HG02610 (cell line): ENCODE measurements at regions not wholly inside any gene's neighbourhood (a gene's known extent, or its start where the extent isn't known, plus 50 kb on each side); places are given as distances from the start of the nearest gene placed in this dataset.

Experiments
- ATAC-seq: cut with Tn5 transposase; IDR thresholded peaks from one replicate; pipeline ENCODE4 v1.9.1; 2021; ENCODE audit warnings: mild to moderate bottlenecking, moderate library complexity; ENCODE audit not compliant: unreplicated experiment

DNA sequence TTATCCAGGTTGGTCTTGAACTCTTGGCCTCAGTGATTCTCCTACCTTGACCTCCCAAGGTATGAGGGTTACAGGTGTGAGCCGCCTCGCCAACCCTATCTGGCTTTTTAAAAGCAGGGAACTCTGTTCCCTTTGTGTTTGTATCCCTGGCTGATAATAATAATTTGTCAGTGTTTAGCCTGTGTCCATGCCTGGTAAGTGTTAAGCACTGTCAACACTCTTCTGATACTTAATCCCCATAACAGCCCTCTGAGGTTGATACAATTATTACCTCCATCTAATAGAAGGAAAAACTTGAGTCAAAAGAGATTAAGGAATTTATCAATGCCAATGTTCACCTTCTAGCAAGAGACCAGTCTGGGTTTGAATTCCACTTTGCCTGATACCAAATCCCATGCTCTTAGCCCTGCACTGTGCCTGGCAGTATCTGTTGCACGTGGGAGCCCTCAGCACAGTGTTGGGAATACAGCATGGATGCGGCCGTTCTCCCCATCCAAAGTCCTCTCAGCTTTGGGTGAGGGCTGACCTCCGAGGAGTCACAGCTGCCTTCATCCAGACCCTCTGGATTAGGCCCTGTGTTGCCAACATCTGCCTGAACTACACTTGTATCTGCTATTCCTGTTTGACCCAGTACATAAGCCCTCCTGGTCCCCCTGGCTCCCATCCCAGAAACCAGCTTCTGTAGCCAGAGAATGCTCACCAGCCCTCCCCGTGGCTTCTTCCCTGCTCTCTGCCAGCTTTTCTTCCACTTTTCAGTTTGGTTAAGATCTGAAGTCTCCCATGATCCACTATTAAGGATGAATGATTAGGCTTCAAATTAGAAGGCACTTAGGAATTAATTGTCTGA lies 335.6 kb upstream of the ASIC2 start:
- ATAC-seq = no peak

DNA sequence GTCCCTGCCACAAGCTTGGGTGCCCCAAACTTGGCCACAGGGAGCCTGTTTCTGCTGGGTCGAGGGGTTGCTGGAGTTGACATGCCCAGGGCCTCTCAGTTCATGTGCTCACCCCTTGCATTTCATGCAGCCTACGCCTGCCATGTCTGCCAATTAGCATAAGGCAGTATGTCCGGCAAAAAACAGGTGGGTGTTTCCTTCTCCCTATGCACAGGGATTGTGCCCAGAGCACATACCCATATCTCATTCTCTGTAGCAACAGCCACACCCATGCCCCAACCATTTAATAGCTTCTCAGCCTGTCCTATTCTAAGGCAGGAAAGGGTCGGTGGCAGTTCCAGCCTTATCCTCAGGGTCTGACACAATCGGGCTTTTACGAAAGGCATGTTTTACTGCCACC lies 340.4 kb upstream of the ASIC2 start:
- ATAC-seq = no peak

DNA sequence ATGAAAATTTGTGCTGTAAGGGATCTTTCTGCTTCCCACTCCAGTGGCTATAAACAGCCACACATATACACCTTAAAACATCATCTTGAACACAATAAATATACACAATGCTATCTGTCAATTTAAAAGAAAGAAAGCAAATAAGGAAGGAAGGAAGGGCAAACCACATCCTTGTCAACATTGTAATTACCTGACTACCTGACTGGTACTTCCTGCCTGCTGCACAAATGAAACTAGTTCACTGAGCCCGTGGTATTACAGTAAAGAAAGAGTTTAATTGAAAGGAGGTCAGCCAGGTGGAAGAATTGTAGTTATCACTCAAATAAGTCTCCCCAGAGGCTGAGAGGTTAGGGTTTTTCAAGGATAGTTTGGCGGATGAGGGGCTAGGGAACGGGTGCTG lies 344.4 kb upstream of the ASIC2 start:
- no peak for ATAC-seq

DNA sequence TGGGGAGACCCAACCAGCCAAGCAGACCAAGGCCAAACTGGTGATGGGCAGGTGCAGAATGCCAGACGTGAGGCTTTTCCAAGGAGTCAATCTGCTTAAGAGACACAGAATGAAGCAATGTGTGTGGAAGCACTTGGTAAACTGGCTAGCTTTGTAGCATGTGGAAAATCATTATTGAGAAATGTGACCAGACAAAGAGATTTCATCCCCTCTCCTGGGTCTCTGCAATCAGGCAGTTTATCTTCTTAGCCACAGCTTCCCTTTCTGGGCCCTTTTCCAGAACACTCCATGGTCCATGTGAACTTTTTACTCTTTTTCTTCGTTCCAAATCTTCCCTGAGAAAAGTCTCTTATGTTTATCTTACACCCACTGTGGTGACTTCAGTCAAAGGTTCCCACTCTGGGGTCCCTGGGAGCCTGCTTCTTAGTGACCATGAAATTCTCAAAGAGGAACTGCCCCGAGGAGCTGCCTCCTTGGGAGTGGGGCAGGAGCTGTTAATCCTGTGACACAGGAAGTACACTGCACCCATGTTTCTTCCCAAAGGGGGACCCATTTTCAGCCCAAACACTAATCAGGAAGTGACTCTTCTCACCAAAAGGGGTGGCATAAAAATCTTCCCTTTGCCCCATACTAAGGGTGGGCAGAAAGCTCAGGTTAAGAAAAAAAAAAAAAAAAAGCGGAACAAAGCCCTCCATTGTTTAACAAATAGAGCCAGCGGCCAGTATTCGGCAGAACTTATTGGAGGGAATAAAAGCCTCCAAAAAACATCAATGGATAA lies 346.2 kb upstream of the ASIC2 start:
- no peak for ATAC-seq

DNA sequence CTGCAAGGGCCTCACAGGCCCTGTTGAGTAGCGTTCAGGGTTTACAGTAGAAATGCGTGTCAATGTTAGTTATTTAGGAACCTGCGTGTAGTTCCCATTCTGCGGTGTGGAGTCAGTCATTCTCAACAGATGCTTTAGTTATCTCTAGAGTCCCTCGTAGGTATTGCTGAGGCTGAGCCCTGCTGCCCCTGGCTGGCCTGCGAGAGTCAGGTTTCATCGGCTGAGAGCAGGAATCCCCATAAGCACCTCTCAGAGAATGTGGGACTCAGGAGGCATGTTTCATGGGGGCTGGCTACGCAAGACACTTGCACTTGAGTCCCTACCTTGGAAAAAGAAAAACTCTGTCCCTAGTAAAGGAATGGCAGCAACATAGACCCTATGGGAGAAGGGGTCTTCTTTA lies 347.5 kb upstream of the ASIC2 start:
- ATAC-seq = no peak

DNA sequence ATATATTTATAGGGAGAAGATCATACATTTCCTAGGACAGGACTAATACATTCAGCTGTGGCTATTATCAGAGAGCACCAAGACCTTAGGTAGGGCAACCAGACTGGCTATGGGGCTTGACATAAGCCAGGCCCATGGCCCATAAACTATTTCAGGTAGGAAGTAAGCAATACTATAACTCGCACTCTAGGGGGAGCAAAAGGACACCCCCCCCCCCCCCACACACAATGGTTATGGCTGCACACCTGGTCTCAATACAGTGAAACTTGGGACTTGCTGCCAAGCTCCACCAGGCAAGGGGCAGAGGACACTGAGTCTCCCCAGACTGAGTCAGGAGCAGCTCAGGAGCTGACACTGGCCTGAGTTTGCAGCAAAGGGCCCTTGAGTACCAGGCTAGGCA lies 348.9 kb upstream of the ASIC2 start:
- ATAC-seq = no peak

DNA sequence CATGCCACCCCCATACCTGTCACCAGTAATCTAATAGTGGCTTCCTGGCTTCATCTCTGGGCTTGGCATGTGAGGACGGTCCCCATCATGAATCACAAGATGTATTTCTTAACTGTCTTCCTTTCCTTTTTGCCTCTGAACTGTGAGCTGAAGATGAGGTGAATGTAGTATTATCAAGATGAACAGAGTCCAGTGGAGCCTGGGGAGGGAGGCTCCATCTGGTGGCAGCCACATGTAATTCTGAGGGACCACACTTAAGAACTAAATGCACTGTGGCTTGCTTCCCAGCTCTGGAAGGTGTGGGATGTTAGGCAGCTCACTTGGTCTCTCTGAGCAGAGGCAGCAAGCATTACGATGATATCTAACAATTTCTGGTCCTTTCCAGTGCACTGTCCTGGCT lies 354.9 kb upstream of the ASIC2 start:
- ATAC-seq = no peak

DNA sequence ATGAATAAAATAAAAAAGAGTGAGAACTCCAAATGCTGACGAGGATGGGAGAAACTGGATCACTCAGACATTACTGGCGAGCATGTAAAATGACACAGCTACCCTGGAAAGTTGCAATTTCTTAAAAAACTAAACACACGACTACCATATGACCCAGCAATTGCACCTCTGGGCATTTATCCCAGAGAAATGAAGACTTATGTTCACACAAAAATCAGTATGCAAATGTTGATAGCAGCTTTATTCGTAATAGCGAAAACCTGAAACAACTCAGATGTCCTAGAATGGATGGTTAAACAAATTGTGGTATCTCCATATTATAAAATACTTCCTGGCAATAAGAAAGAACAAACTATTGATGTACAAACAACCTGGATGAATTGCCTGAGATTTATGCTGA lies 357.2 kb upstream of the ASIC2 start:
- no peak for ATAC-seq

DNA sequence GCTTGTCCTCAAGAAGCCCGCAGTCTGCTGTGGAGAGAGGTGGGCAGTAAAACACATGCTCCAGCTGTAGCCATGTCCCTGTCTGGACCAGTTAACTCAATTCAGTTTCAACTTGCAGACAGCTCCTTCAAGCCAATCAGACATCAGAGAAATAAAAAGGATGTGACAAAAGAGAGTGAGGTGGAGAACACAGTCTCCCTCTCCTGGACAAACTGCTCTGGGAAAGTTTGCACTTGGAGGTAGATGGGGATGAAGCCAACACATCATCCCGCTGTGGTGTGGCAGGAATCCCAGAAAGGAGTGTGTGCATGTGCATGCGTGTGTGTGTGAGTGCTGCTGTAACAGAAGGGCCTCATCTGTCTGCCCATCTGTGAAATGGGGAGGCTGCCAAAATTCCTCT lies 358.6 kb upstream of the ASIC2 start:
- ATAC-seq = no peak

DNA sequence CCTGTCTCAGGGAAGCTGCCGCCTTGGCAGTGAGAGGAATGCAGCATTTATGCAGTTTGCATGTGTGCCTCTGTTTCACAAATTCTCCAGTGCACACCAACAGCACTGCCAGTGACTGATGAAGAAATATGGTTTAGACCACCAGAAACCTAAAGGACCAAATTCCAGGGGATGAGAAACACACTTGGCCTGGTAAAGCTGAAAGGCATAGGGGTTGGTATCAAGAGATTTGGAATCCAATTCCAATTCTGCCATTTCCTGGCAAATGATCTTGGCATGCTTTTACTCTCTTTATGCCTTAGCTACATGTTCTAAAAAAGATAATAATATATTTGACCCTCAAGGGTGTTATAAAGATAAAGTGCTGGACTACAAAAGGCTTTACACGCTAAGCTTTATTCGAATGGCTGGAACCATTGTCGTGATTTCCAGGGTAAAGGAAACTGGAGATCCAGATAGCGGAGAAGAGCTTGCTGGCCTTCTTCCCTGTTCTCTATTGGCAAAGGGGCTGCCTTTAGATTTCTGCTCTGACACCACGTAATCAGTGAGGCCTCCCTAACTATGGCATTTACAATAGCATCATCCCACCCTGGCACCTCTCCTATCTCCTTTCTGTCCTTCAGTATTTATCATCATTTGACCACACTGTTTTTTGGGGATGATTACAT lies 359.8 kb upstream of the ASIC2 start:
- ATAC-seq = no peak

DNA sequence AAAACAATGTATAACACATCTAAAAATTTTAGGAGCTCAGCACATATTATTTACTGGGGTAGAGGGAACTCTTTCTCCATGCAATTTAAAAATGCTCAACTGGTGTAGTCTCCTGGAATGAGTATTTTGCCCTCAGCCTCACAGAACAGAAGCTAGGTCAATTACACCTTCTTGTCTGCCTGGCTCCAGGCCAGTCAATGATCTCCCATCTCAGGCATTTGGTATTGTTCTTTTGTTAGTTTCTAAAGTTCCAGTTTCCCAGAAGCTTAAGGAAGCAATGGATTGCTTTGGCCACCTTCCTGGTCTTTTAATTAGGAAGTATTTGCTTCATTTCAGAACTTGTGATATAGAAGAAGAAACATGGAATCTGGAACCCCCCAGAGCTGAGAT lies 360.3 kb upstream of the ASIC2 start:
- ATAC-seq = no peak

DNA sequence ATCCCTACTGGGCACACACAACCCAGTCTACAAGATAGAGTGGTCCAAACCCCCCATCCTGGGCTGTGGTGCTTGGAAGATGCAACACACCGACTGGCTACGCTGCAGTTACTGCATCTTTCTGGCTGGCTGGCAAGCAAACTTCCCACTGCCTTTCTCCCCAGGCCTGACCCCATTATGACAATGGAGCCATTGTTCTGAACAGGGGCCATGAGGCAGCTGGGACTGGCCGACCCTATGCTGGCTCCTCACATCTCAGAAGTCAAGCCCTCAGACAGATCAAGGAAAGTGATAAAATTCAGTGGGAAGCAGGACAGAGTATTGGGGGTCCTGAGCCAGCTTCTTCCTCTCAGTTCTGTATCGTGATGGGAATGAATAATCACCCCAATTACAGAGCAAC lies 364.1 kb upstream of the ASIC2 start:
- no peak for ATAC-seq

DNA sequence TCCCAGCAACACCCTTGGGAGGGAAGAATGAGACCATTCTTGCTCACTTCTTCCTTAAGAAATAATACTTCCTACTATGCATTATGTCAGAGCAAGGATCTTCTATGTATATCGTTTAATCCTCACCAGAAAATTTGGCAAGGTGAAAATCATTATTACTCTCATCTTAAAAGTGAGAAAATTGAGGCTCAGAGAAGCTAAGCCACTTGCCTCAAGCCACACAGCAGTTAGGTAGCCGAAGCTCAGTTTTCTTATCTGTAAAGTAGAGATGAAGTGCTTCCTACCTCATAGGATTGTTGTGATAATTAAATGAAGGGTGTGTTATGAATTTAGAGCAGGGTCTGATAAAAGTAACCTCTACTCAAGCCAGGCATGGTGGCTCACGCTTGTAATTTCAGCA lies 368.9 kb upstream of the ASIC2 start:
- no peak for ATAC-seq

DNA sequence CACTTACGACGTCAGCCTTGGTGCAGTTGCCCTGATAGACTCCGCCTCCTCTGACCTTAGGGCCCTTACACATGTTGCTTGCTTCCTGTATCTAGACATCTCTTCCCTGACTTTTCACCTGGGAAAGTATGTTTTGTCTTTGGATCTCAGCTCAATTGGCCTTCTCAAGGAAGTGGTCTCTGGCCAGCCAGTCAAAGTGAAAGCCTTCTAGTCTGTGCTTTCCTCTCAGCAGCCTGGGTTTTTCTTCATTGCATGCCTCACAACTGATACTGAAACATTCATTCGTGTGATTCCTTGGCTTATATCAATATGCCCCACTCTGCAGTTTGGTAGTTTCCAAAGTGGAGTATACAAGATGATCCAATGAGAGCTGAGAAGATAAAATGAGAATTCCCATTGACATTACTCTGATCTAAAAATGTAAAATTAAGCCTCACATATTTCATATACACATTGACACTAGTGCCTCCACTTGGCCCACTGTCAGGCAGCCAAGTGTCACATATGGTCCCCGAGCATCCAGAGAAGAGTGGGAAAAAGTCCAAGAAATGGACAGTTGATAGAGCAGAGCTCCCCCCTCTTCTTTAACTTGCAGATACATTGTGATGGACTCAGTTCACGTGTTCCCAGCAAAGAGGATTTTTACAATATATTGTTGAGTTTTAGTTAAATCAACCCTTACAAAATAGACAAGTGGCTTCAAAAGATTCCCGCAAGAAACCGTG lies 371.2 kb upstream of the ASIC2 start:
- no peak for ATAC-seq

DNA sequence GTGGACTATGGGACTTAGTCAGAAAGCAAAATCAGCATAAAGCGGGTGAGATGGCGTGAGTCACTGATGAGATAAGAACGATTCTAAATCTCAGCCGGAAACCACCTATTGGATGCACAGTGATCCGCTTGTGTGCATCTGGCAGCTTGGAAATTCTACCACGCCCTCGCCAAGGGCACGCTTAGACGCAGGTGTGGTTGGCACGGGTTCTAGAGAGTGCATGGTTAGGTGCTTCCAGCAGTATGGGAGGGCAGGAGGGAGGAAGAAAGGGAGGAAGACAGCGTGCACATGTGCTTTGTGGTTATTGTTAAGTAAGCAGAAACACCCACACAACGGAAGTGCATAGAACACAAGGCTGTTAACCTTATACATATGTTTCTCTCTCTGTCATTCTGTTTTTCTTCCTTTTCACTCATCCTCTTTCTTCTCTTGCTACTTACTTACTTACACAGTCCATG lies 374.0 kb upstream of the ASIC2 start:
- ATAC-seq = no peak

DNA sequence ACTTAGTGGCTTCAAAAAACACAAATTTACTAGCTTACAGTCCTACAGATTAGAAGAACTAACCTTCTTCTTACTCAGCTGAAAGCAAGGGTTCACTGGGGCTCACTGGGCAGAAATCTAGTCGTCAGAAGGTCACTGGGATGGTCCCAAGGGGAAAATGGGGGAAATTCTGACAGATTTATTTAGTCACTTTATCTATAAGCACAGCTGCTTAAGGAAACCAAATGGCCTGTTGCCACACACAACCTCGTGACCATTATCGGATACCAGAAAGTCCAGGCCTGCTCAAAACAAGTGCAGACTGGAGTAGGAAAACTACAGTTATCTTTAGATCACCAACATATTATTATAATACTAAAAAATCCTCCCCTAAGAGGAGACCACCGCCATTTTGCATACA lies 374.6 kb upstream of the ASIC2 start:
- no peak for ATAC-seq

DNA sequence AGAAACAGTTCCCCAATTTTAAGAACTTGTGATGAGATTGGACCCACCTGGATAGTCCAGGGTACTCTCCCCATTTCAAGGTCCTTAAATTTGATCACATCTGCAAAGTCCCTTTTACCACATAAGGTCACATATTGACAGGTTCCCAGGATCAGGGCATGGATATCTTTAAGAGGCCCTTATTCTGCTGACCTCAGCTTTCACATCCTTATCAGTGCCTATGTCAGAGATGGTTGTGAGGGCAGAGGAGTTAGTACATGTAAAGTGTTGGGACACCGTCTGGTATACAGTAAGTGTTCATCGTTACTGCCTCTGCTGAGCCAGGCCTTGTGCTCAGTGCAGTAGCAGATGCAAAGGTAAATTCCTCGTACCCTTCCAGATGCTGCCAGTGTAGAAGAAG lies 375.4 kb upstream of the ASIC2 start:
- ATAC-seq = no peak

DNA sequence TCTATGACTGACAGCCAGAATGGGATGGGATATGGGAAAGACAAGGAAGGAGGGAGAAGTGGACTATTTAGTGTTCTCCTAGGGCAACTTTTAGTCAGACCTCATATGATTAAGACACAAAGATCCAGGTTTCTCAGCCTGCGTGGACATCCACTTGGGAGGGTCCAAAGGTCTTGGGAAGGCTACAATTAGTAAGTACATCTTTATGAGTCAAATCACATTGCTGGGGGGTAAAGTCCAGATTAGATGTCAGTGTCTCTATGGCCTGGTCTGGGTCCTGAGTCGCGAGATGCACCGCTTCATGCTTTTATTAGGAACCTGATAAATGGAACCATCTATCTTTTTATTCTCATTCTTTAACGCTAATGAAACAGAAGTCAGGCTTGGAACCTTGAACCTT lies 378.4 kb upstream of the ASIC2 start:
- no peak for ATAC-seq

DNA sequence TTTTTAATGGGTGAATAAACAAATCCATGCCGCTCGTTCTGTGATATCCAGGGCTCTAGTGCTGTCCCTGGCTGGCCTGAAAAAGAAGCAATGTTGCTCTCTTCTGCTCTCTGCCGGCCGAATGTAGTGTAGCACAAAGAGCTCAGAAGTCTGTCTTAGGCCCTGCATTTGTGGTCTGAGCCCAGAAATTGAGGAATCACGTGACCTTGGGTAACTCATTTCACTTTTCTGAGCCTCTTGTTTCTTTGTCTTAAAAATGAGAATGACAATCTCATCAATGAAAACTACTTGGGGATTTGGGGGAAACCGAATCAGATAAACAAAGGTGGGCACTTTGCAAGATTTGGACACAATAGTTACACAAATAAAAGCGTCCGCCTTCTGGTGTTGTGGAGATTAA lies 381.6 kb upstream of the ASIC2 start:
- ATAC-seq = no peak

DNA sequence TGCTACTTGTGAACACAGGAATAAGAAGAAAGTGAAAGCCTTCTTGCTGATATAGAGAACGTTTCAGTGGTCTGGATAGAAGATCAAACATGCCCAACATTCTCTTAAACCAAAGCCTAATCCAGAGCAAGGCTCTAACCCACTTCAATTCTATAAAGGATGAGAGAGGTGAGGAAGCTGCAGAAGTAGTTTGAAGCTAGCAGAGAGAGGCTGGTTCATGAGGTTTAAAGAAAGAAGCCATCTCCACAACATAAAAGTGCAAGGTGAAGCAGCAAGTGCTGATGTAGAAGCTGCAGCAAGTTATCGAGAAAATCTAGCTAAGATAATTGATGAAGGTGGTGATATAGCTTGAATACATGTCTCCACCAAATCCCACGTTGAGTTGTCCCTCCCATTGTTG lies 383.3 kb upstream of the ASIC2 start:
- no peak for ATAC-seq

DNA sequence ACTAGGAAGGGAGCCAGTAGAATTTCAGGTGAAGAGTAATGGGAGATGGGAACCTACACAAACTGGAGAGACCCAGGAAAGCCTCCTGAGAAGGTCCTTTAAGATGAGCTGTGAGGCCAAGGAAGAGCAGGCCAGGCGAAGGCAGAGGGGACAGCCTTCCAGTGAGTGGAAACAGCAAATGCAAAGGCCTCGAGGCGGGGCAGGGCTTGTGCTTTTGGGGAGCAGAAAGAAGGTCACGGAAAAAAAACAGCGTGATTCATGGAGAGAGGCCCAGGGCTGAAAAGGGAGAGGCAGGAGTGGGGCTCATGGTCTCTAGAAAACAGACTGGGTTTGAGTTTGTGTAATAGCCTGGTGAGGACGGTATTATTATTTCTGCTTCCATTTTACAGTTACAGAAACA lies 386.5 kb upstream of the ASIC2 start:
- ATAC-seq = no peak
